GM10248 (cell line): ENCODE measurements at regions not wholly inside any gene's neighbourhood (a gene's known extent, or its start where the extent isn't known, plus 50 kb on each side); places are given as distances from the start of the nearest gene placed in this dataset.
"Not testable (repeated sequence)": the region's sequence is repeated elsewhere in the genome, so short reads cannot be mapped to it uniquely, and the experiment has no call there.

Source experiments
- CTCF ChIA-PET: fragments of 300-600 bp; sonication (Branson Sonifier 250); formaldehyde crosslinking; extraction: SDS; loops from one replicate; lab custom pipeline; 2021; ENCODE audit warnings: antibody characterized with exemption; lab: Yijun Ruan, JAX
- POLR2A ChIA-PET: fragments of 350-650 bp; sonication (Branson Sonifier 250); formaldehyde crosslinking; extraction: SDS; loops from one replicate; lab custom pipeline; 2020; ENCODE audit warnings: antibody characterized with exemption; lab: Yijun Ruan, JAX
- DNase-seq: peaks from one replicate; pipeline ENCODE4 v3.0.0; 2012; ENCODE audit errors: extremely low spot score
- CTCF ChIP-seq: IDR thresholded peaks from 2 replicates; pipeline ENCODE4 v1.5.1; 2012; ENCODE audit warnings: mild to moderate bottlenecking, low read depth; ENCODE audit errors: extremely low read depth, missing control alignments, control extremely low read depth

GRCh38 chr1:233459968-233460367, 132.4 kb downstream of the MAP3K21 start:
- no peak for DNase-seq
- POLR2A ChIA-PET: no interaction called here
- TF ChIP-seq CTCF: no peak
- CTCF ChIA-PET: interaction anchor here (1.3 to 2.0 kb wide), 2 partner anchors 12 to 19 kb away, joined by 3 to 15 read pairs; no protein-coding TSS in a partner anchor

- TF ChIP-seq CTCF: no peak
- ChIA-PET CTCF (interaction anchor here (1.3 kb wide), 1 partner anchor 13 kb away, joined by 3 read pairs; no protein-coding TSS in a partner anchor), POLR2A (no interaction called here)
- no peak for DNase-seq
Observed at GRCh38 chr1:233460692-233461091, 133.2 kb downstream of the MAP3K21 start.

GRCh38 chr1:233461847-233462246, 134.3 kb downstream of the MAP3K21 start:
- ChIA-PET POLR2A (no interaction called here), CTCF (interaction anchor here (2.5 kb wide), 1 partner anchor 21 kb away, joined by 16 read pairs; no protein-coding TSS in a partner anchor)
- DNase-seq: no peak
- TF ChIP-seq CTCF: no peak

- DNase-seq: no peak
- ChIA-PET POLR2A (no interaction called here), CTCF (interaction anchor here (0.8 to 2.5 kb wide), 6 partner anchors 10 to 200 kb away, joined by 3 to 16 read pairs (median 4); no protein-coding TSS in a partner anchor)
- no peak for TF ChIP-seq CTCF
Observed at GRCh38 chr1:233463333-233463732, 135.8 kb downstream of the MAP3K21 start.

GRCh38 chr1:233465745-233466343, 138.3 kb downstream of the MAP3K21 start:
- no peak for DNase-seq
- TF ChIP-seq CTCF: no peak
- POLR2A ChIA-PET: no interaction called here
- CTCF ChIA-PET: interaction anchor here (1.4 to 1.8 kb wide), 2 partner anchors 25 to 326 kb away, joined by 3 to 7 read pairs; no protein-coding TSS in a partner anchor

- no peak for TF ChIP-seq CTCF
- DNase-seq: no peak
- ChIA-PET POLR2A (no interaction called here), CTCF (no interaction called here)
Observed at GRCh38 chr1:233470741-233471499, 143.0 kb upstream of the KCNK1 start.

GRCh38 chr1:233471851-233472250, 142.1 kb upstream of the KCNK1 start:
- DNase-seq, POLR2A ChIA-PET, CTCF ChIA-PET: not testable (repeated sequence)

GRCh38 chr1:233472796-233473195, 141.1 kb upstream of the KCNK1 start:
- POLR2A ChIA-PET, DNase-seq, CTCF ChIA-PET: not testable (repeated sequence)
